Keratinocyte (primary cell): ENCODE measurements at regions not wholly inside any gene's neighbourhood (a gene's known extent, or its start where the extent isn't known, plus 50 kb on each side); places are given as distances from the start of the nearest gene placed in this dataset.

ENCODE experiments used
- CTCF ChIP-seq, 3 experiments: IDR thresholded peaks in 1 of 3; conservative IDR thresholded peaks in 1 of 3; optimal IDR thresholded peaks in 1 of 3; 2 replicates in 2 of 3; 3 replicates in 1 of 3; pipeline versions ENCODE3 to v1.5.1; 2011; ENCODE audit warnings: low read length in 3 of 3, mild to moderate bottlenecking in 3 of 3, moderate library complexity in 2 of 3, control low read depth in 1 of 3, inconsistent platforms in 1 of 3; ENCODE audit not compliant: insufficient read depth in 2 of 3; ENCODE audit errors: extremely low read depth in 1 of 3
- EZH2 ChIP-seq: IDR thresholded peaks from one replicate; pipeline ENCODE4 v1.6.1; 2012; ENCODE audit warnings: inconsistent platforms, mild to moderate bottlenecking, low read length, moderate library complexity

- no peak for TF ChIP-seq CTCF (optimal IDR thresholded peaks at IDR 0.05 in 1 of 3, IDR thresholded peaks at IDR 0.05 in 1 of 3, conservative IDR thresholded peaks at IDR 0.05 in 1 of 3; ENCODE audit: extremely low read depth in 1 of 3, insufficient read depth in 2 of 3, low read length in 3 of 3)
- TF ChIP-seq EZH2, result no peak
Measured at GRCh38 chr9:82736126-82736525, 326.8 kb downstream of the RASEF start.
